HG02763 (cell line): ENCODE measurements at regions not wholly inside any gene's neighbourhood (a gene's known extent, or its start where the extent isn't known, plus 50 kb on each side); places are given as distances from the start of the nearest gene placed in this dataset.
A peak's percentile ranks its signal among the peaks of the same experiment; 100 is the strongest.

Experiments used
- ATAC-seq: cut with Tn5 transposase; IDR thresholded peaks from one replicate; pipeline ENCODE4 v1.9.1; 2021; ENCODE audit warnings: mild to moderate bottlenecking, moderate library complexity; ENCODE audit not compliant: unreplicated experiment

DNA sequence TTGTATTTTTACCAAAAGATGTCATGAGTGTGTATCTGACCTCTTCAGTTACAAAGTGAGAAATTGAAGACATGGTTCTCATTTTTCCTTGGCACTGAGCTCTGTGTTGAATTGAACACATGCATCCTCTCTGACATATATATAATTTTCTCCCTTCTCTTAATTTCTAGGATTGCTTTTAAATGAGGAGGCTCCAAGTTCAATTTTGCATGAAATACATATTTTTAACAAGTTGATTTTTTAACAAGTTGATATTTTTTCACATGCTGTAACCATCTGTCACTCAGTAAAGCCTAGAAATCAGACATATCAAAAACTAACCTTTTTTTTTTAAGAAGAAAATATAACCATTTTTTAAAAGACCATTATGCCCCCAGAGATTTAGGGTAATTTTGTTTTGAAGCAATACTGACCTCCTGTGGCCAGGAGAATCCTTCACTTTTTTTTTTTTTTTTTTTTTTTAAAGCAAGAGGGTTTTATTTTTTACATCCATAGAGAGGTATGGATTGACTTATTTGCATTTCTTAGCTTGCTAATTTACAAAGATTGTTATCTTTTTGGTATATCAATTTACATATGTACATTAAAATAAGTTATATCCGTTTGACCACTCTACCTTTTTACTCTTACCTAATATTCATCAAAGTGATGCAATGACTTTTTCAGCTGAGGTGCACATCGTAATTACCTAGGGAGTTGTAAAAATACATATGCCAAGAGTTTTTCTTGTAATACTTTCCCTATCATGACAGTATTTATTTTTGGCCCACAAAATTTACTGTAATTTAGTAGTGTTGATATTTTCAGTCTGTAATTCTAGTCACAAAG is 161.8 kb downstream of the SOCS6 start:
- no peak for ATAC-seq

GRCh38 chr18:70448588-70448987 is 159.7 kb downstream of the SOCS6 start:
- ATAC-seq = no peak

GRCh38 chr18:70446063-70446462 is 157.2 kb downstream of the SOCS6 start:
- ATAC-seq = no peak

- ATAC-seq = no peak
These were observed 154.1 kb downstream of the SOCS6 start for GRCh38 chr18:70442933-70443332.

DNA sequence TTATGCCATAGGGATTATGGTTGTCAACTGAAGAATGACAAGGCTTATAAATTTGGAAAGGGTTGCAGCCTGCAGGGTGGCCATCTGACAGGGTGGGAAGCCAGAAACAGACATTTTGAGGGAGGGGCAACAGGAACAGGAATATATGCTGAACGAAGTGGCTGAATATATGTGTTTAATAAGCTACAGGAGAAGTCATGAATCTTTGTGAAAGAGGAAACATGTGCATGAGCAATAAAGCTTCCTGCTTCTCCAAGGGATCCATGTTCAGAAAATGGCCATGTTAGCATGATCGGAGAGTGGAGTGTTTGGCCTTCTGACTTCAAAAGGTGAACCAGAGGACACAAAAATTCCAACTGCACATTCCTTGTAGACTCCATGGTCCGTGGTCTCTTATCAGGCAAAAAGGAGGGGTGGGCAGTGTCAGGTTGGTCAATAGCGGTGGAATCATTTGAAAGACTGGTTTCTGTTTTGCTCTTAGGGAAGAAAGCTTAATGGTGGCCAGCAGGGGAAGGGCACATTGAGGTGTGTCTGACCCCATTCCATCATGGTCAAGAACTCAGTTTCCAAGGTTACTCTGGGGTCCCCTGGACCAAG is 144.1 kb downstream of the SOCS6 start:
- ATAC-seq = no peak

GRCh38 chr18:70431203-70431624 is 142.4 kb downstream of the SOCS6 start:
- ATAC-seq = no peak

DNA sequence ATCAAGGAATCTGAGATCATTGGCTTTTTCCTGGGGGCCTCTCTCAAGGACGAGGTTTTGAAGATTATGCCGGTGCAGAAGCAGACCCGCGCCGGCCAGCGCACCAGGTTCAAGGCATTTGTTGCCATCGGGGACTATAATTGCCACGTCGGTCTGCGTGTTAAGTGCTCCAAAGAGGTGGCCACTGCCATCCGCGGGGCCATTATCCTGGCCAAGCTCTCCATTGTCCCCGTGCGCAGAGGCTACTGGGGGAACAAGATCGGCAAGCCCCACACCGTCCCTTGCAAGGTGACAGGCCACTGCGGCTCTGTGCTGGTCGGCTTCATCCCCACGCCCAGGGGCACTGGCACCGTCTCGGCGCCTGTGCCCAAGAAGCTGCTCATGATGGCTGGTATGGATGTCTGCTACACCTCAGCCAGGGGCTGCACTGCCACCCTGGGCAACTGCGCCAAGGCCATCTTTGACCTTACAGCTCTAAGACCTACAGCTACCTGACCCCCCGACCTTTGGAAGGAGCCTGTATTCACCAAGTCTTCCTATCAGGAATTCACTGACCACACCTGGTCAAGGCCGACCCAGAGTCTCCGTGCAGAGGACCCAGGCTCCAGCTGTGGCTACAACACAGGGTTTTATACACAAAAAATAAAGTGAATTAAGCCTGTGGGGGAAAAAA is 141.8 kb downstream of the SOCS6 start:
- ATAC-seq = no peak

DNA sequence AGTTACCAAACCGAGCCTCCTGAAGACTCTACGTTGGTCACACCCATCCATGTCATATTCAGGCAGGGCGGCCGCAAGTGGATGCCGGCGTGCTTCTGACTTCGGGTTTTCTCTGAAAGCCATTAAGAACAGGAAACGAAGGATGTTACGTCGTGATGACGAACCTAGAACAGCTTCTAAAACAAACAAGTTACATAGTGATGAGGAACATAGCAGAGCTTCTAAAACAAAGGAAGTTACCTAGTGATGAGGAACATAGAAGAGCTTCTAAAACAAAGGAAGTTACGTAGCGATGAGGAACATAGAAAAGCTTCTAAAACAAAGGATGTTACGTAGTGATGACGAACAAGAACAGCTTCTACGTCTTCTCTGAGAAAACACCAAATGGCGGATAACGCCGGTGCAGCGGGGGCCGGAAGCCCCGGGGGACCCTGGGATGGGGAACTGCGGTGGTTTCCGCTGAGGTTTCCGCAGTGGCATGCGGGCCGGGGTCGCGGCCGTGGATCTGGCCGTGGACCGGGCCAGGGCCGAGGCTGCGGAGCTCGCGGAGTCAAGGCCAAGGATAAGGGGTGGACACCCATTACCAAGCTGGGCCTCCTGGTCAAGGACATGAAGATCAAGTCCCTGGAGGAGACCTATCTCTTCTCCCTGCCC is 141.1 kb downstream of the SOCS6 start:
- no peak for ATAC-seq

GRCh38 chr18:70428439-70428838 is 139.6 kb downstream of the SOCS6 start:
- ATAC-seq = peak; percentile 100

DNA sequence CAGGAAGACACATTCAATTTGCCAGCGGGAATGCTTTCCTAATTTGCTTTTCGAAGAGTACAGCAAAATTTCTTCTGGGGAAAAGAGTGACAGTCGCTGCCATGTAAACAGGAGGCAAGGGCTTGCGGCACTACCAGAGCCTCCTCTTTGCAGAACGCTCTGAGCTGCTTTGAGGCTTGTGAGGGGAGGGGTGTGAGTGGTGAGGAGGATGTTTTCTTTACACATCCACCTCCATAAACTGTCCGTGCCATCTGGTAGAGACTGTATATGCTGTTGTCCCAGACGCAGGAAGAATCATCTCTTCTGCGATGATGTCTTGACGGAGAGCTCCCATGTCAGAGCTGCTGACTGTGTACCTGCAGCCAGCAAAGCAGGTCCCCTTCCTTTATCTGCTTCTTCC is 138.0 kb downstream of the SOCS6 start:
- ATAC-seq = no peak

GRCh38 chr18:70425236-70425635 is 136.4 kb downstream of the SOCS6 start:
- ATAC-seq = no peak

- ATAC-seq = no peak
These were observed 135.1 kb downstream of the SOCS6 start for GRCh38 chr18:70423988-70424387.

DNA sequence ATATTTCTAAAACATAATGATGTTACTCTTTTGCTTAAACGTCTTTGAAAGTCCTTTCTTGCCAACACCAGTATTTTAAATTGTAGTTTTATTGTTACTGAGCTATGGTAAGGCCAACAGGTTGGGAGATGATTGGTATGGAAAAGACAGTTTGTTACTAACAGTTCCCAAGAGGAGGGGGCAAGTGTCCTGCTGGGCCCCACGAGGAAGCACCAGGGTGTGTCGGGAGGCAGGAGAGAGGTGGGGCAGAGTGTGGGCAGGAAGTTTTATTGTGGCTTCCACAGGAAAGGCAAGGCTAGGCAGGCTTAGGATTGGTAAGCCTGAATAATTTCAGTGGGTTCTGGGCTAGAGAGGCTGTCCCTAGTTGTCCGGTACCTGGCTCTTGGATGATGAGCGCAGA is 134.3 kb downstream of the SOCS6 start:
- ATAC-seq = no peak

- ATAC-seq = no peak
These were observed 133.6 kb downstream of the SOCS6 start for GRCh38 chr18:70422391-70422965.

DNA sequence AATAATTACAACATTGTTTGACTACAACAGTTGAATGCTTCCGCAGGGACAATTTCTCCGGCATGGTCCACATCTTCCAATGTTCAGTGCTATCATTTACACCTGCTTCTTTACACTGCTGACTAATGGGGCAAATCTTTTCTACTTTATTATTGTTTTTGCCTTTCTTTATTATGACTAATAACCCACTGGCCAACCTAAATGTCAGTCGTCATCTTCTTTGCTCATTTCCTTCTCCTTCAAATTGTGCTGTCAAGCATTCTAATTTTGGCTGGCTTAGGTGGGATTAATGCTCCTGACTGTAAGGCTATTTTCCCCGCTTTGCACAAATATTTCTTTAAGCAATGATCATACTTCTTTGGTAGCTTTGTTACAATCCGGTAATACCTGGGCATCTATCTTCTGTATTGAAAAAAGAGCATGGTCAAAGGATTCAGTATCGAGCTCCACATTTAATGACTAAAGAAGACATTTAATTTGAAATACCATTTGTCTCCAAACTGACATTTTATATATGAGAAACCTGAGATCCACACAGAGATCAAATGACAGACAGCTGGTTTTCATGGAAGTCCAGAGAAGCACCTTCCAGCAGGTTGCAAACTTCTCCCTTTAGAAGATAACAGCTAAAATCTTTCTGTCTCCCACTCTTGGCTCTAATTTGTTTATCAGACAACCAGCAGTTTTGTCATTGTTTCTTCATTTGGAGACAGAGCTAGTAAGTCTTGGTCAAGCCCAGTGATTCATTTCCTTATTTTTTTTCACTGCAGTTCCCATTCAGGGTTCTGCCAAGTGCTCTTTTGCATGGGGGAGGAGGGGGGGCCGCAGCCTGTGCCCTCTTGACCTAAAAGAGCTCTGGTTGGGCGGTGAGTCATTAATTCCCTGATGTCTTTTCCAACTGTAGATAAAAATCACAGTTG is 132.9 kb downstream of the SOCS6 start:
- no peak for ATAC-seq

GRCh38 chr18:70420146-70420898 is 131.5 kb downstream of the SOCS6 start:
- ATAC-seq = no peak

GRCh38 chr18:70419526-70419925 is 130.7 kb downstream of the SOCS6 start:
- no peak for ATAC-seq

GRCh38 chr18:70418546-70419311 is 129.9 kb downstream of the SOCS6 start:
- ATAC-seq = peak; percentile 97

GRCh38 chr18:70417847-70418246 is 129.0 kb downstream of the SOCS6 start:
- ATAC-seq = no peak
